H1 (cell line): ENCODE measurements at regions not wholly inside any gene's neighbourhood (a gene's known extent, or its start where the extent isn't known, plus 50 kb on each side); places are given as distances from the start of the nearest gene placed in this dataset.

ENCODE experiments used
- ATF2 ChIP-seq: IDR thresholded peaks from 2 replicates; pipeline ENCODE4 v1.6.1; 2012; ENCODE audit warnings: low read length, inconsistent platforms
- MAFK ChIP-seq: IDR thresholded peaks from 2 replicates; pipeline ENCODE4 v1.6.1; 2012; ENCODE audit warnings: low read depth, mild to moderate bottlenecking, improper control_type of control experiment, low read length
- USF2 ChIP-seq: IDR thresholded peaks from 2 replicates; pipeline ENCODE4 v1.6.1; 2011; ENCODE audit warnings: low read length, improper control_type of control experiment

GRCh38 chr6:4367643-4368042 is 232.3 kb upstream of the ECI2 start (continued):
- TF ChIP-seq ATF2 (no peak), USF2 (no peak), MAFK (no peak)
